HEK293T (cell line): ENCODE measurements at regions not wholly inside any gene's neighbourhood (a gene's known extent, or its start where the extent isn't known, plus 50 kb on each side); places are given as distances from the start of the nearest gene placed in this dataset.

Experiments
- CTCF ChIA-PET: fragments of 350-600 bp; formaldehyde crosslinking; extraction: SDS; loops from one replicate; lab custom pipeline; 2021; ENCODE audit warnings: antibody characterized with exemption, inconsistent platforms; lab: Yijun Ruan, JAX
- POLR2A ChIA-PET: fragments of 350-600 bp; formaldehyde crosslinking; extraction: SDS; loops from one replicate; lab custom pipeline; 2020; ENCODE audit warnings: antibody characterized with exemption, inconsistent platforms; lab: Yijun Ruan, JAX
- DNase-seq: peaks from one replicate; pipeline ENCODE4 v3.0.0; 2012; ENCODE audit warnings: mixed read lengths; ENCODE audit errors: extremely low spot score
- ARNT ChIP-seq: fragments of 450-650 bp; IDR thresholded peaks from 2 replicates; pipeline ENCODE4 v1.6.1; 2017; ENCODE audit warnings: mild to moderate bottlenecking
- BHLHE40 ChIP-seq: fragments of 450-650 bp; IDR thresholded peaks from 2 replicates; pipeline ENCODE4 v1.6.1; 2016; ENCODE audit warnings: mild to moderate bottlenecking, moderate library complexity, borderline replicate concordance
- CTBP1 ChIP-seq: fragments of 450-650 bp; IDR thresholded peaks from 2 replicates; pipeline ENCODE4 v1.6.1; 2016; ENCODE audit warnings: borderline replicate concordance
- ELF4 ChIP-seq: fragments of 450-650 bp; IDR thresholded peaks from 2 replicates; pipeline ENCODE4 v1.6.1; 2017; ENCODE audit warnings: antibody characterized with exemption
- FOXA1 ChIP-seq: fragments of 450-650 bp; IDR thresholded peaks from 2 replicates; pipeline ENCODE4 v1.6.1; 2016; ENCODE audit warnings: mild to moderate bottlenecking
- FOXK2 ChIP-seq: fragments of 450-650 bp; IDR thresholded peaks from 2 replicates; pipeline ENCODE4 v1.6.1; 2016; ENCODE audit warnings: mild to moderate bottlenecking
- FOXM1 ChIP-seq: fragments of 450-650 bp; IDR thresholded peaks from 2 replicates; pipeline ENCODE4 v1.6.1; 2017; ENCODE audit warnings: mild to moderate bottlenecking, borderline replicate concordance
- HDGF ChIP-seq: fragments of 450-650 bp; IDR thresholded peaks from 2 replicates; pipeline ENCODE4 v1.6.1; 2017; ENCODE audit warnings: antibody characterized with exemption, borderline replicate concordance
- L3MBTL2 ChIP-seq: fragments of 450-650 bp; conservative IDR thresholded peaks from 2 replicates; pipeline ENCODE4 v1.6.1; 2016; ENCODE audit warnings: mild to moderate bottlenecking
- LEF1 ChIP-seq: fragments of 450-650 bp; IDR thresholded peaks from 2 replicates; pipeline ENCODE4 v1.6.1; 2017; ENCODE audit warnings: mild to moderate bottlenecking, borderline replicate concordance
- NFRKB ChIP-seq: fragments of 450-650 bp; IDR thresholded peaks from 2 replicates; pipeline ENCODE4 v1.6.1; 2016; ENCODE audit warnings: mild to moderate bottlenecking, moderate library complexity
- PKNOX1 ChIP-seq: fragments of 450-650 bp; IDR thresholded peaks from 2 replicates; pipeline ENCODE4 v1.6.1; 2016
- SP1 ChIP-seq: fragments of 450-650 bp; IDR thresholded peaks from 2 replicates; pipeline ENCODE4 v1.6.1; 2017
- SUZ12 ChIP-seq: fragments of 450-650 bp; IDR thresholded peaks from 2 replicates; pipeline ENCODE4 v1.6.1; 2016; ENCODE audit warnings: mild to moderate bottlenecking
- TARDBP ChIP-seq: fragments of 450-650 bp; IDR thresholded peaks from 2 replicates; pipeline ENCODE4 v1.6.1; 2016
- ZNF384 ChIP-seq: fragments of 450-650 bp; IDR thresholded peaks from 2 replicates; pipeline ENCODE4 v1.6.1; 2016

GRCh38 chrX:150298841-150299551 is 64.1 kb upstream of the MAMLD1 start:
- ChIA-PET CTCF (no interaction called here), POLR2A (no interaction called here)
- TF ChIP-seq PKNOX1: no peak
- TF ChIP-seq BHLHE40: no peak
- TF ChIP-seq LEF1: no peak
- no peak for TF ChIP-seq L3MBTL2
- no peak for TF ChIP-seq NFRKB
- no peak for TF ChIP-seq ELF4
- TF ChIP-seq ZNF384: no peak
- no peak for TF ChIP-seq TARDBP
- TF ChIP-seq HDGF: no peak
- TF ChIP-seq FOXA1: no peak
- no peak for TF ChIP-seq ARNT
- TF ChIP-seq FOXK2: no peak
- TF ChIP-seq FOXM1: no peak
- no peak for TF ChIP-seq SUZ12
- no peak for TF ChIP-seq CTBP1
- no peak for TF ChIP-seq SP1
- DNase-seq: no peak

GRCh38 chrX:150299579-150299978 is 63.5 kb upstream of the MAMLD1 start:
- POLR2A ChIA-PET: no interaction called here
- TF ChIP-seq HDGF: no peak
- no peak for TF ChIP-seq ARNT
- no peak for TF ChIP-seq CTBP1
- no peak for TF ChIP-seq TARDBP
- DNase-seq: no peak
- CTCF ChIA-PET: no interaction called here

GRCh38 chrX:150303386-150304097 is 59.6 kb upstream of the MAMLD1 start:
- TF ChIP-seq TARDBP (no peak), CTBP1 (no peak), NFRKB (no peak), L3MBTL2 (no peak), FOXM1 (no peak), HDGF (no peak), BHLHE40 (no peak), PKNOX1 (no peak), SP1 (no peak), ZNF384 (no peak)
- DNase-seq: no peak
- POLR2A ChIA-PET: no interaction called here
- CTCF ChIA-PET: no interaction called here

GRCh38 chrX:150306002-150306401 is 57.1 kb upstream of the MAMLD1 start:
- DNase-seq: no peak
- TF ChIP-seq FOXA1 (no peak), TARDBP (no peak), ARNT (no peak), L3MBTL2 (no peak)
- POLR2A ChIA-PET: interaction anchor here (1.3 kb wide), 1 partner anchor 11 kb away, joined by 3 read pairs; no protein-coding TSS in a partner anchor
- CTCF ChIA-PET: interaction anchor here (0.6 kb wide), 1 partner anchor 22 kb away, joined by 3 read pairs; no protein-coding TSS in a partner anchor

GRCh38 chrX:150308041-150308440 is 55.1 kb upstream of the MAMLD1 start:
- POLR2A ChIA-PET: no interaction called here
- DNase-seq: no peak
- TF ChIP-seq SP1: no peak
- no peak for TF ChIP-seq BHLHE40
- TF ChIP-seq NFRKB: no peak
- TF ChIP-seq LEF1: no peak
- TF ChIP-seq CTBP1: no peak
- TF ChIP-seq FOXM1: no peak
- TF ChIP-seq PKNOX1: no peak
- no peak for TF ChIP-seq ARNT
- TF ChIP-seq L3MBTL2: no peak
- TF ChIP-seq SUZ12: no peak
- TF ChIP-seq FOXA1: no peak
- no peak for TF ChIP-seq HDGF
- no peak for TF ChIP-seq ZNF384
- no peak for TF ChIP-seq TARDBP
- TF ChIP-seq FOXK2: no peak
- TF ChIP-seq ELF4: no peak
- CTCF ChIA-PET: no interaction called here

- ChIA-PET POLR2A (no interaction called here), CTCF (no interaction called here)
- TF ChIP-seq SUZ12 (no peak), BHLHE40 (no peak), ELF4 (no peak), LEF1 (no peak), TARDBP (no peak), ARNT (no peak), L3MBTL2 (no peak), FOXA1 (no peak), FOXM1 (no peak), PKNOX1 (no peak), CTBP1 (no peak), NFRKB (no peak), HDGF (no peak), FOXK2 (no peak), SP1 (no peak), ZNF384 (no peak)
- no peak for DNase-seq
These were observed 54.5 kb upstream of the MAMLD1 start for GRCh38 chrX:150308532-150309157.
